Chondrocyte (in vitro differentiated cells): ENCODE measurements at regions not wholly inside any gene's neighbourhood (a gene's known extent, or its start where the extent isn't known, plus 50 kb on each side); places are given as distances from the start of the nearest gene placed in this dataset.

ENCODE experiments used
- DNase-seq: peaks from one replicate; pipeline ENCODE4 v3.0.0; 2021; ENCODE audit warnings: mixed read lengths, low spot score
- H3K27ac Mint-ChIP-seq: one replicate; pipeline ENCODE4 v1.8.0; 2021; ENCODE audit warnings: mild to moderate bottlenecking, moderate library complexity, mixed read lengths; ENCODE audit not compliant: unreplicated experiment
- H3K27me3 Mint-ChIP-seq: 2 replicates; pipeline ENCODE4 v1.8.0; 2021; ENCODE audit warnings: low read depth, mixed read lengths
- H3K36me3 Mint-ChIP-seq: 2 replicates; pipeline ENCODE4 v1.8.0; 2021; ENCODE audit warnings: low read depth, mixed read lengths
- H3K4me1 Mint-ChIP-seq: 2 replicates; pipeline ENCODE4 v1.8.0; 2021; ENCODE audit warnings: low read depth, mild to moderate bottlenecking, mixed read lengths
- H3K4me3 Mint-ChIP-seq: one replicate; pipeline ENCODE4 v1.8.0; 2021; ENCODE audit warnings: mild to moderate bottlenecking, moderate library complexity, mixed read lengths; ENCODE audit not compliant: unreplicated experiment
- H3K9me3 Mint-ChIP-seq: 2 replicates; pipeline ENCODE4 v1.8.0; 2021; ENCODE audit warnings: low read depth, mixed read lengths
- TF ChIP-seq, protein P1 (sequence below): fragments of 200-600 bp; sonication (generic); IDR thresholded peaks from 2 replicates; pipeline ENCODE4 v1.5.0; 2021; ENCODE audit warnings: antibody characterized with exemption, mild to moderate bottlenecking, moderate library complexity

DNA sequence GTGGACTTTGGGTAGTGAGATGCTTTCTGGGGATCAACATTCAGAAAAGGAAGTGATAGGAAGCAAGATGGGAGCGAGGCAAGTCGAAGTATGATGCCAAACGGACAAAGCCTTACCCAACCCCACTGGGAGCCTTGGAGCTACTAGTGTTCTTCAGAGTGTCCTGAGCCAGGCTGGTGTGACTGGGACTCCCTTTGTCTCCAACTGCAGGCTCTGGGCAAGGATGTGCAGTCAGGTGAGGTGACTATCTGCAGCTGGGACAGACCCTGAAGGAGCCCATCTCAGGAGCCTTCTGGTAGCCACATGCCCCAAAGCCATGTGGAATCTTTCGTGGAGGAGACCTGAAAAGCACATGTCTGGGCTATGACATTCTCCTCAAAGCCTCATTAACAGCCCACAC is 360.6 kb downstream of the MTRR start:
- no peaks in the 10 kb centered on the region for H3K36me3 Mint-ChIP-seq
- peaks cover 9% of the 10 kb centered on the region for H3K4me1 Mint-ChIP-seq

GRCh38 chr5:8230868-8231267 is 361.9 kb downstream of the MTRR start:
- Mint-ChIP-seq H3K27ac (no peak overlapping the region), H3K27me3 (peaks cover 6% of the 10 kb centered on the region), H3K4me1 (peaks cover 9% of the 10 kb centered on the region), H3K36me3 (no peaks in the 10 kb centered on the region), H3K9me3 (no peaks in the 10 kb centered on the region), H3K4me3 (no peak overlapping the region)
- DNase-seq = no peak
- TF ChIP-seq, protein P1, sequence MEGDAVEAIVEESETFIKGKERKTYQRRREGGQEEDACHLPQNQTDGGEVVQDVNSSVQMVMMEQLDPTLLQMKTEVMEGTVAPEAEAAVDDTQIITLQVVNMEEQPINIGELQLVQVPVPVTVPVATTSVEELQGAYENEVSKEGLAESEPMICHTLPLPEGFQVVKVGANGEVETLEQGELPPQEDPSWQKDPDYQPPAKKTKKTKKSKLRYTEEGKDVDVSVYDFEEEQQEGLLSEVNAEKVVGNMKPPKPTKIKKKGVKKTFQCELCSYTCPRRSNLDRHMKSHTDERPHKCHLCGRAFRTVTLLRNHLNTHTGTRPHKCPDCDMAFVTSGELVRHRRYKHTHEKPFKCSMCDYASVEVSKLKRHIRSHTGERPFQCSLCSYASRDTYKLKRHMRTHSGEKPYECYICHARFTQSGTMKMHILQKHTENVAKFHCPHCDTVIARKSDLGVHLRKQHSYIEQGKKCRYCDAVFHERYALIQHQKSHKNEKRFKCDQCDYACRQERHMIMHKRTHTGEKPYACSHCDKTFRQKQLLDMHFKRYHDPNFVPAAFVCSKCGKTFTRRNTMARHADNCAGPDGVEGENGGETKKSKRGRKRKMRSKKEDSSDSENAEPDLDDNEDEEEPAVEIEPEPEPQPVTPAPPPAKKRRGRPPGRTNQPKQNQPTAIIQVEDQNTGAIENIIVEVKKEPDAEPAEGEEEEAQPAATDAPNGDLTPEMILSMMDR = no peak

More for the DNA sequence above, 360.6 kb downstream of the MTRR start:
- H3K4me3 Mint-ChIP-seq = no peak overlapping the region
- peaks cover 7% of the 10 kb centered on the region for H3K9me3 Mint-ChIP-seq
- DNase-seq = no peak
- no peak overlapping the region for H3K27ac Mint-ChIP-seq
- TF ChIP-seq, protein P1 = no peak
- H3K27me3 Mint-ChIP-seq = peaks cover 6% of the 10 kb centered on the region

DNA sequence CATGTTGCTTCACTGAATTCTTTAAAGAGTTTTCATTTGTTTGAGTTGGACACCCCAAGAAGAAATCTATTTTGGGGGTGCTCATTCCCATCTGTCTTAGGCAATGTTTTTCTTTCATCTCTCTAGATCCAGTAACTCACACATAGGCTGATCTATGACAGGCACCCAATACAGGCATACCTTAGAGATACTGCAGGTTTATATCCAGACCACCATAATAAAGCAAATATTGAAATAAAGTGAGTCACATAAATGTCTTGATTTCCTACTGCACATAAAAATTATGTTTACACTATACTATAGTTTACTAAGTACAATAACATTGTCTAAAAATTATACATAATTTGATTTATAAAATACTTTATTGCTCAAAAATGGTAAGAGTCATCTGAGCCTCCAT is 364.5 kb downstream of the MTRR start:
- H3K9me3 Mint-ChIP-seq = peaks cover 3% of the 10 kb centered on the region
- no peak for DNase-seq
- TF ChIP-seq, protein P1 = no peak

GRCh38 chr5:8234179-8234770 is 365.3 kb downstream of the MTRR start:
- TF ChIP-seq, protein P1 = no peak
- Mint-ChIP-seq H3K9me3 (peaks cover 3% of the 10 kb centered on the region), H3K4me3 (no peak overlapping the region), H3K27me3 (peaks cover 6% of the 10 kb centered on the region), H3K4me1 (peaks cover 9% of the 10 kb centered on the region), H3K36me3 (no peaks in the 10 kb centered on the region), H3K27ac (no peak overlapping the region)
- DNase-seq = no peak

More for the DNA sequence above, 364.5 kb downstream of the MTRR start:
- H3K4me3 Mint-ChIP-seq = no peak overlapping the region
- no peaks in the 10 kb centered on the region for H3K36me3 Mint-ChIP-seq
- peaks cover 6% of the 10 kb centered on the region for H3K27me3 Mint-ChIP-seq
- no peak overlapping the region for H3K27ac Mint-ChIP-seq
- peaks cover 9% of the 10 kb centered on the region for H3K4me1 Mint-ChIP-seq

- Mint-ChIP-seq H3K9me3 (peaks cover 6% of the 10 kb centered on the region), H3K36me3 (no peaks in the 10 kb centered on the region), H3K4me1 (peaks cover 3% of the 10 kb centered on the region), H3K4me3 (no peak overlapping the region), H3K27me3 (no peaks in the 10 kb centered on the region), H3K27ac (no peak overlapping the region)
- no peak for DNase-seq
- TF ChIP-seq, protein P1 = no peak
Measured at GRCh38 chr5:8238080-8238479, 369.1 kb downstream of the MTRR start.
